HL-60 (cell line): ENCODE measurements at regions not wholly inside any gene's neighbourhood (a gene's known extent, or its start where the extent isn't known, plus 50 kb on each side); places are given as distances from the start of the nearest gene placed in this dataset.
"Not testable (repeated sequence)": the region's sequence is repeated elsewhere in the genome, so short reads cannot be mapped to it uniquely, and the experiment has no call there.

Experiments used
- DNase-seq, 2 experiments: peaks; one replicate each; pipeline ENCODE4 v3.0.0-alpha.2; 2010 to 2020; ENCODE audit warnings: low read depth in 1 of 2, low spot score in 1 of 2
- H3K27ac ChIP-seq: fragments of 250-450 bp; sonication (Bioruptor Pico); replicated peaks from 2 replicates; pipeline ENCODE4 v1.5.1; 2020; ENCODE audit warnings: mild to moderate bottlenecking, moderate library complexity
- H3K27me3 ChIP-seq: fragments of 250-450 bp; sonication (Bioruptor Pico); 2 replicates; pipeline ENCODE4 v1.5.1; 2021; ENCODE audit warnings: mild to moderate bottlenecking, moderate library complexity; ENCODE audit not compliant: insufficient read depth, poor library complexity, severe bottlenecking
- H3K4me3 ChIP-seq: replicated peaks from 2 replicates; pipeline ENCODE4 v1.5.1; 2011; ENCODE audit warnings: mild to moderate bottlenecking, control low read depth, low read length; ENCODE audit not compliant: insufficient read depth
- GABPA ChIP-seq: IDR thresholded peaks from 2 replicates; pipeline ENCODE4 v1.6.1; 2012; ENCODE audit warnings: low read depth
- POLR2AphosphoS5 ChIP-seq: IDR thresholded peaks from 2 replicates; pipeline ENCODE4 v1.6.1; 2012; ENCODE audit warnings: low read depth
- REST ChIP-seq: IDR thresholded peaks from 2 replicates; pipeline ENCODE4 v1.6.1; 2012; ENCODE audit warnings: low read depth; ENCODE audit not compliant: insufficient replicate concordance
- SPI1 ChIP-seq: IDR thresholded peaks from 2 replicates; pipeline ENCODE4 v1.6.1; 2012; ENCODE audit warnings: low read depth, mild to moderate bottlenecking, borderline replicate concordance
- TF ChIP-seq, protein P1 (sequence below): IDR thresholded peaks from one replicate; pipeline ENCODE4 v1.5.1; 2011; ENCODE audit warnings: low read length, control low read depth, inconsistent platforms; ENCODE audit not compliant: insufficient read depth

GRCh38 chr15:84400820-84401219, 165.2 kb downstream of the GOLGA6L4 start:
- DNase-seq: no peak
- TF ChIP-seq, protein P1, sequence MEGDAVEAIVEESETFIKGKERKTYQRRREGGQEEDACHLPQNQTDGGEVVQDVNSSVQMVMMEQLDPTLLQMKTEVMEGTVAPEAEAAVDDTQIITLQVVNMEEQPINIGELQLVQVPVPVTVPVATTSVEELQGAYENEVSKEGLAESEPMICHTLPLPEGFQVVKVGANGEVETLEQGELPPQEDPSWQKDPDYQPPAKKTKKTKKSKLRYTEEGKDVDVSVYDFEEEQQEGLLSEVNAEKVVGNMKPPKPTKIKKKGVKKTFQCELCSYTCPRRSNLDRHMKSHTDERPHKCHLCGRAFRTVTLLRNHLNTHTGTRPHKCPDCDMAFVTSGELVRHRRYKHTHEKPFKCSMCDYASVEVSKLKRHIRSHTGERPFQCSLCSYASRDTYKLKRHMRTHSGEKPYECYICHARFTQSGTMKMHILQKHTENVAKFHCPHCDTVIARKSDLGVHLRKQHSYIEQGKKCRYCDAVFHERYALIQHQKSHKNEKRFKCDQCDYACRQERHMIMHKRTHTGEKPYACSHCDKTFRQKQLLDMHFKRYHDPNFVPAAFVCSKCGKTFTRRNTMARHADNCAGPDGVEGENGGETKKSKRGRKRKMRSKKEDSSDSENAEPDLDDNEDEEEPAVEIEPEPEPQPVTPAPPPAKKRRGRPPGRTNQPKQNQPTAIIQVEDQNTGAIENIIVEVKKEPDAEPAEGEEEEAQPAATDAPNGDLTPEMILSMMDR: no peak
- no peak for TF ChIP-seq GABPA
- Histone ChIP-seq H3K27me3 (no peaks in the 10 kb centered on the region), H3K27ac (no peak overlapping the region), H3K4me3 (no peak overlapping the region)

- H3K27me3 ChIP-seq, H3K27ac ChIP-seq, DNase-seq, H3K4me3 ChIP-seq: not testable (repeated sequence)
Observed at GRCh38 chr15:84401461-84401860, 165.9 kb downstream of the GOLGA6L4 start.

DNA sequence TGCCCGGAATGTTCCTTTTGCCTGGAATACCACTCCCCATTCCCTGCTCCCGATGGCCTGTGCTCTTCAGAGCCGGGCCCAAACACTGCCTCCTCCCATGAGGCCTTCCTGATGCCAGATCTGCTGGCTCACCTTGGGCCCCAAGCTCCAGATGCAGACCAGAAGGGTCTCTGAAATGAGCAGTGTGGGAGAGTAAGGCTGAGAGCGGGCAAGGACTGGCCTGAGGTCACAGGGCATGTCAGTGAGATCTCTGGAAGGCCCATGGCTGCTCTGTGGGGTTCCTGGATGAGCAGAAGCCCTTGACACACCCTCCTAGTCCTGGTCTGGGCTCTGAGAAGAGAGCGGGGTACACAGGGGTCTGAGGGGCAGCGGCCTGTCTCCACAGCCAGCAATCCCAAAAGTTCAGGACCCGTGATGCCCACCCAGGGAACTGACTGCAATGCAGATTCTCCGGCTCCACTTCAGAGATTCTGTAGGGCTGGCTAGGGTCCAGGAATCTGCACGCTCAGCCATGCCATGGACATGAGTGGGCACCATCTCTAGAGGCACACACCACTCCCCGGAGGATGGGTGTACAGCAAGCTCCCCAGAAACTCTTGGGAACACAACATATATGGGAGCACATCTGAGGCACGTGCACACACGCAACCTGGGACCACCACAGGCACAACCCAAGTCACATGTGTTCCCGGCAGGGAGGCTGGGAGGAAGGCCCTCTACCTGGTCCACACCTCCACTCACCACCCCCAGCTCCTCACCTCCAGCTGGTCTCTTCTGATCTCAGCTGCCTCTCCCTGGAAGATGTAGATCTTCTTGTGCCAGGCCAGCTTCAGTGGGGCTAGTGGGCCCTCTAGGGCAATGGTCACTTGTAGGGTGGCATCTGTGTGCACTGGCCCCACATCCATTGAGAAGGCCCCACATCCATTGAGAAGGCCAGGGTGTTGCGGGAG, 166.6 kb downstream of the GOLGA6L4 start:
- not testable (repeated sequence) for H3K27ac ChIP-seq, DNase-seq, H3K27me3 ChIP-seq, H3K4me3 ChIP-seq

DNA sequence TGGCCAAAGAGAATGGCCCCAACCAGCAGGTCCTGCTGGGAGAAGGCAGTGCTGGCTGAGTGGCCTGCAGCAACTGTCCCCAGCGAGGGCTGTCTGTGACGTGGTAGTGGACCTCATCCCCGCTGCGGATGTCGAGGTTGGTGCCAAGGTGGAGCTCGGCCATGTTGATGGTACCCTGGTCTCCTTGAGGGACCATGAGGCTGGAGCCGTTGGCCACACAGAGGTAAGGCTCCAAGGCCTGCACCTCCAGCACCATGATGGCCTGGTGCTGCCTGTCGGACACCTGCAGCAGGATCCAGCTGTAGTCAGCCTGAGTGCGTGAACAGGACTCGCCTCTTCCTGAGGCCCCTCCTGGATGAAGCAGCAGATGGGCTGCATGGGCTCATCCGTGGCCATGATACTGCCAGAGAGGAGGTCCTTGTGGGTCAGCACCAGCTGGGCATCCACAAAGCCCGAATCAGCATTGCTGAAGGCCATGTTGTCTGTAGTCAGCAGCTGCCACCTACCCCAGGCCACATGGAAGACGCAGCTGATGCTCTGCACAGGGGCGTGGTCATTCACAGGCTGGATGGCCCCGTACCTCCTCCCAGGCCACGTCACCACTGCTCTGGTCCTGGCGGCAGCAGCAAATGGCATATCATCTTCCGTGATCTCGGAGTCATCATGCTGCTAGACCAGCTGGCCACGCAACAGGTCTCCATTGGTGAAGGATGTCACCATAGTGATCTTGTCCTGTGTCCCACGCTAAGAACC, 167.5 kb downstream of the GOLGA6L4 start:
- H3K4me3 ChIP-seq: no peak overlapping the region
- no peaks in the 10 kb centered on the region for H3K27me3 ChIP-seq
- no peak for TF ChIP-seq SPI1
- no peak for TF ChIP-seq REST
- TF ChIP-seq, protein P1: no peak
- no peak for TF ChIP-seq POLR2AphosphoS5
- no peak for TF ChIP-seq GABPA
- no peak for DNase-seq
- no peak overlapping the region for H3K27ac ChIP-seq

GRCh38 chr15:84409357-84409756, 173.8 kb downstream of the GOLGA6L4 start:
- H3K4me3 ChIP-seq, H3K27me3 ChIP-seq, H3K27ac ChIP-seq, DNase-seq: not testable (repeated sequence)

DNA sequence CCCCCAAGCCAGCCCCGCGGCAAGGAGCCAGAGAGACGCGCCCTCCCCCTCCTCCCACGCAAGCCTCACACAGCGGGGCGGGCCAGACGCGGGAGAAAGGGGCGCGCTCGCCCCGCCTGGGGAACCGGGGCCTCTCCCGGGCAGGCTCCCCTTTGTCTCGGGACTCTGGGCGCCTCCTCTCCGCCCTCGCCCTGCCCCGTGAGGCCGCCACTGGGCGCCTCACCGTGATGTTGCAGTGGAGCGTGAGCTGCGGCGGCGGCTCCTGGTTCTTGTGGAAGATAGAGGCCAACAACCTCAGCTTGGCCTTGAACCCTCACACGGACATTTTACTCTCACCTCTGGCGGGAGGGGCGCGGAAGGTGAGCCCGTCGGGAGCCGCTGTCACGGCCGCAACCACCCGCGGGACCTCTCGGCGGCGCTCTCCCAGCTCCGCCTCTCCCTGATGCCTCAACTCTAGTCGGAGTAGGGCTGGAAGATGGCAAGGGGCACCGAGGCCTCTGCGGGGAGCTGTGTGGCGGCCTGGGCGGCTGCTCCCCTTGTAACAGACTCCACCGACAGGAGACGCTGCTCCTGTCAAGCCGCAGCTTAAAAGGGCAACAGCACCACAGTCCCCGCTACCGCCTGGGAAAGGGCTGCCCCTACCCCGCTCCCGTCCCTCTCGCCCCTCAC, 179.2 kb upstream of the ZSCAN2 start:
- not testable (repeated sequence) for H3K27ac ChIP-seq, H3K4me3 ChIP-seq, H3K27me3 ChIP-seq, DNase-seq

DNA sequence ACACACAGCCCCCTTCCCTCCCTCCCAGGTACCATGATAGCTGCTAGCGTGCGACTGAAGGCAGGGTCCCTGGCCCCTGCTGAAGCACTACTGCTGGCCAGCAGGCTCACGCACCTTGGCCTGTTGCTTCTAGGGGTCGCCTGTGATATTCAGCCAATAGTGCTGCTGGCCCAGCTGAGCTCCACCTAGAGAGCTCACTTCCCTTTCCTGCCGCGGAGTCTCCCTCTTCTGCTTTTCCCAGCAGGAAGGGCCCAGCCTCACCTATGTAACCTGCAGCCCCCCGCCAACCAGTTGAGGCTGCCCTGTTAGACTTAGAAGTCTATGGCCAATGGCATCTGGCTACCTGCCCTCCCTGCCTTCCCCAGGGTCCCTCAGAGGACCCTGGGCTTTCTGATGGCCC, 175.5 kb upstream of the ZSCAN2 start:
- not testable (repeated sequence) for DNase-seq, H3K27me3 ChIP-seq, H3K27ac ChIP-seq, H3K4me3 ChIP-seq

DNA sequence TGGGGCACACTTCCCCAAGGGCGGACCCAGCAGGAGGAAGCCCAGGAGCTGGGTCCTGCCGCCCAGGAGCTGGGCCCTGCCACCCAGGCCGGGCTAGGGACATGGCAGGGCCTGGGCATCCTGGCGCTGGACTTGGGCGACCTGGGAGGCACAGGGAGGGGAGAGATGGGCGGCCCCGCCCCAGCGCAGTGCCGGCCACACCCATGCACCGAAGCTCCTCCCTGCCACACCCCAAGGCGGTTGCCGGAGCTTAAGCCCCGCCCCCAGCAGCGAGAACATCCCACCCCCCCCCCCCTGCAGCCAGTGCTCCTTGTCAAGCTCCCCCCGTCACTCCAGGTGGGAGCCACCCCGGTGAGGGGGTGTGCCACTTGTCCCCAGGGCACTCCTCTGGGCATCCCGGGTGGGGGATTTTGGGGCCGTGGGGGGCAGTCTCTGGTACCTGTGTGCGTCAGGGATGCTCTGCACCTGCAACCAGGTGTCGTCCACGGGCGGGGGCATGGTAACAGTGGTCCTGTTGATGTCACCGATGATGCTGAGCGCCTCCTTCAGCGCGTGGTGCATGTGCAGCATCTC, 127.4 kb upstream of the ZSCAN2 start:
- not testable (repeated sequence) for H3K27ac ChIP-seq, H3K4me3 ChIP-seq, H3K27me3 ChIP-seq, DNase-seq

GRCh38 chr15:84476364-84477033, 124.3 kb upstream of the ZSCAN2 start:
- not testable (repeated sequence) for H3K27ac ChIP-seq, H3K4me3 ChIP-seq, H3K27me3 ChIP-seq, DNase-seq
